NCI-H2227 treated with DMSO at 0.1 percent for 48 hours (cell line): ENCODE measurements at regions not wholly inside any gene's neighbourhood (a gene's known extent, or its start where the extent isn't known, plus 50 kb on each side); places are given as distances from the start of the nearest gene placed in this dataset.
"Not testable (repeated sequence)": the region's sequence is repeated elsewhere in the genome, so short reads cannot be mapped to it uniquely, and the experiment has no call there.

ENCODE experiments used
- DNase-seq: peaks from one replicate; lab custom pipeline; 2025; lab: John Stamatoyannopoulos, UW

DNA sequence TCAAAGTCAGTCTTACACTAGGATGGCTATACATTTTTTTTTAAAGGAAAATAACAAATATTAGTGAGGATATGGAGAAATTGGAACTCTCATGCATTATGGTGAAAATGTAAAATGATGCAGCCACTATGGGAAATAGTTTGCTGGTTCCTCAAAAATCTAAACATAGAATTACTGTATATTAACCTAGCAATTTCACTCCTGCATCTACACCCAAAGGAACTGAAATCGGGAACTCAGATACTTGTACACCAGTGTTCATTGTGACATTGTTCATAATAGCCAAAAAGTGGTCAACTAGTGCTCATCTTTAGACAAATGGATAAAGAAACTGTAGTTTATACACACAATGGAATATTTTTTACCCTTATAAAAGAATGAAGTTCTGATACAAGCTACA lies 110.7 kb downstream of the UTRN start:
- DNase-seq: no peak

DNA sequence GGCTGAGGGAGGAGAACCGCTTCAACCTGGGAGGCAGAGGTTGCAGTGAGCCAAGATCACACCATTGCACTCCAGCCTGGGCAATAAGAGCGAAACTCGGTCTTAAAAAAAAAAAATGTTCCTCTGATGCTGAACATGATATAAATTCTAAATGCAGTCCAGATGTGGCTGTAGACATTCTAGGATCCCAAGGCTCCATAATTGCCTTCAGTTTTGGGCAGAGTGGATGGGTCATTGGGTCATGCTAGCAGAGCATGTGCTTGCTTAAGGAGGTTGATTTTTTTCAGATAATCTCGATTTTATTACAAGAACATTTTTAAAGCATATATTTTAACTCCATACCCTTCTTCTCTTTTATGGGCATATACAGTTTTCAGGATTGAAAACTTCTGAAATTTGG lies 112.0 kb downstream of the UTRN start:
- no peak for DNase-seq

DNA sequence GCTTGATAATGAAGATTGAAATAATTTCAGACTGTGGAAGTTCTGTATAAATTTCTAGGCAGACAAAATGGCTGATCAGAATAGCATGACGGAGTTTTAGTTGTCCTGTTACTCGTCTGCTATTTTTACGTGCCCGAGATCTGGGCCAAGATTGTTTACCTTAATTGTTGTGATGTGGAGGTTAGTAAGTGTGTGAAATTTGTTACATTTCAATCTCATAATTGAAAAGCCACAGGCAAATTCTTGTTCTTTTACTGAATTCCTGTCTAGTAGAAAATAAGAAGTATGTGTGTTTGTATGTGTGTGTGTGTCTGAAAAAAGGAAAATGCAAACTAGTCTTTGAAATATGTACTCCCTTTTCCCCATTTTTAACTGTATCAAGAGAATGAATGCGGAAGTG lies 115.2 kb downstream of the UTRN start:
- DNase-seq: no peak

DNA sequence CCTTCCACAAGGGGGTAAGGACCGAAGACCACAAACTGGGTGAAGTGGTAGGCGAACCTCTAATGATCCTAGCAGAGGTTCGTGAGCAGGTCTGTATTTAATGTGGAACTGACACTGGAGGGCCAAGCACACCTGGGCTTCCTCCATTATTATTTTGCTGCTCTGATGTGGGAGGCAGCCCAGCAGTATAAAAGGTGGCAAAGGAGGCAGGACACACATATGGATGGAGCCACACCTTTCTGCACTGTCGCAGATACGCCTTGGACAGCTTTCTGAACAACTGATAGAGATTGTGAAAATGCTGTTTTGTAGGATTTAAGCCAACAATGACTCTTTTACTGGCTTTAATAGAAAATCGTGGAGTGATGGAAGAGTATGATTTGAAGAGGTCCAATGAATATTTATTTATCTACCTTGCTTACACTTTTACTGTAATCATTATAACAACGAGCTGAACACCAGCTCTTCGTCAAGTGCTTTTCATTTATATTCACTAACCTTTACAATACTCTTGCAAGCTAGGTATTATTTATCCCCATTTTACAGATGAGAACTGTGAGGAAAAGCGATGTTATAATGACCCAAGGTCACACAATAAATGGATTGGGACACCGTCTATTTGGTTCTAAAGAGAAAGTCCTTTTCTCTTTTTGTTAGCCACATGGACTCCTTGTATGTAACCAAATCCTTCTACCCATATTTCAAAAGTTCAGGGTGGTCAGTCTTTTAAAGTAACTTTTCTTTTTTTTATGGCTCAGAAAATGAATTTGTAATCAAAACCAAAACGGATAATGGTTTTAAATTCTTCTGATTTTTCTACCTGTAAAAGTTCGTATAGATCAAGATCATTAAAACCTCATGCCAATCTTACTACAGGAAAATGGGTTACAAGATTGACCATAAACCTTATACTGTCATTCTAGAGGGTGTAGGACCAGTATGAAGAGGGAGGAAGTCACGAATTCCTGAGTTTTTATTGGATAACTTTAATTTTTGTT lies 116.9 kb downstream of the UTRN start:
- DNase-seq: no peak

DNA sequence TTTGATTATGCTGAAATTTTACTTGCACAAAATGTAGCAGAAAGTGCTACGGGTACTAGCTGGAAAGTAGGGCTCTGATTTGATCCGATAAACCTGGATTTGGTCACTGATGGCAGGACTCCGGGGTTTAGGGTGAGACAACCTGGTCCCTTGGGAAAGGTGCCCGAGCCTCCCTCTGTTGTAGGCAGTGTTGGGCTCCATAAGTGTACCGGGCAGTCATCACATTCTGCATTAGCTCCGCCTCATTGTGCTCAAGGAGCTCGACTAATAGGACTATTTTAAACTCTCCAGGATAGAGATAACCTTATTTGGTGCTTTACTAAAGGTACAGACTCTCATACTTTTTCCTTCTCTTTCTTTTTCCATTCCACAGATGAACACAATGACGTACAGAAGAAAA lies 117.6 kb downstream of the UTRN start:
- DNase-seq: no peak

DNA sequence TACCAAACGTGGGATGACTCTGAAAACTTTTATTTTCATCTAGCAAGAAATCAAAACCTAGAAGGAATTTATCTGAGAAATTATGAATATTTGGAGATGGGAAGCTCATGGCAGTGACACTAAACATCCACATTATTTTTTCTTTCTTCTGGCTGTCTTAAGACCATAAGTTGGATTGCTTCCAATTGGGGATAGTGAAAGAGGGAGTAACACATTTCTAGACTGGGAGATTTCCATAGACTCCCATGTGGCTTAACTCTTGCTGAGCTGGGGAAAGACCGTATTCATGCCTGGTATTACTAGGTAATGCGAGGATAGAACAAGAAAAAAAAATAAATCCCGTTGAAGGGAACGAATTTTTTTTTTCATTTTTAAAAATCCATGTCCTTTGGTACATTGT lies 120.0 kb downstream of the UTRN start:
- no peak for DNase-seq

DNA sequence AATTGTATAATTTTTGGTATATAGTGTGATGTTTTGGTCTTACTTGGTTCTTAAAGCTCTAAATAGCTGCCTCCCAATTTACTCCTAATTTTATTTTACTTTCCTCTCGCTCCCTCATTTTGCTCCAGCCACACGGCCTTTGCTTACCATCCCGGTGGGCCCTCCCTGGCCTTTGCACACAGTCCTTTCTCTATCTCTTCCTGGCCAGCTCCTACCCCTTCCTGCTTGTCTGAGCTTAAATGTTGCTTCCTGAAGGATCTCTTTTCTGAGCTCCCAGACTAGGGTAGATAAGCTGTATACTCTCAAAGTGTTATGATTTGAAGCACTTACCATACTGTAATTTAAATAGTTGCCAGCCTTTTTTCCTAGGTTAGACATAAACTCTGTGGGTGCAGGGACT lies 121.7 kb downstream of the UTRN start:
- DNase-seq: no peak

DNA sequence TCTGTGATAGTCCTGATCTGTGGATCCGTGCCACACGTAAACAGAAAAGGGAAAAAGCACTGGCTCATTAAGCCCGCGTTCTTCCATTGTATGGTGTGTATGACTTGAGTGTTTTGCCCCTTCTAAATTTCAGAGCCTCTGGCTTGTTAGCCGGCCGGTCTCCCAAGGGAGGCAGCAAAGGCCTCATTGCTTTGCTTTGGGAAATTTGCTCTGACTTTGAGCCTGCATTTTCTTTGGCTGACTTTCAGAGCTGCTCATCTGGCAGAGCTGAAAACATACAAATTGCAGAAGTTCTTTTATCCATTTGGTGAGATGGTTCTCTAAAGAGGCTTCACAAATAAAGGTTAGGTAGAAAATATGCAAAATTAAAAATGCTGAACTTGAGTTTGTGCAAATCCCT lies 123.0 kb downstream of the UTRN start:
- no peak for DNase-seq

DNA sequence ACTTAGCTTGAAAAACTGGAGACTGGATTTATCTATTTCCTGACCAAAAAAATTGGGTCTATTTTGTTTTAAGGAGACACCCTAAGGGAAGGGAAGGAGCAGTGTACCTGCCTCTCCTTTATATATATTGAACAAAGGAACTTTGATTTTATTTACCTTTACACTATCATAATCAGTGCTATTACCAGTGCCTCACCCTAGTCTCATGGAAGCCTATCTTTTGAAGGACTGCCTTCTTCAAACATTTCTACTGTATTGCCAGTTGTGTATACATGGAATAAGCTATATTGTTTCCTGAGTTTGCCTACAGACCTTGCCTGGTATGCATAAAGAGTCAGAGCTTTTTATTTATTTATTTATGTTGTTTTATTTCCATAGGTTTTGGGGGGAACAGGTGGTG lies 124.9 kb downstream of the UTRN start:
- DNase-seq: no peak

DNA sequence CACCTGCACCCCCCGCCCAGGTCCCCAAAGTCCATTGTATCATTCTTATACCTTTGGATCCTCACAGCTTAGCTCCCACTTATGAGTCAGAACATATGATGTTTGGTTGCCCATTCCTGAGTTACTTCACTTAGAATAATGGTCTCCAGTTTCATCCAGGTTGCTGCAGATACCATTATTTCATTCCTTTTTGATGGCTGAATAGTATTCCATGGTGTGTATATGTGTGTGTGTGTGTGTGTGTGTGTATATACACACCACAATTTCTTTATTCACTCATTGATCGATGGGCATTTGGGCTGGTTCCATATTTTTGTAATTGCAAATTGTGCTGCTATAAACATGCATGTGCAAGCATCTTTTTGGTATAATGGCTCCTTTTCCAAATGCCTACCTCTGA lies 125.4 kb downstream of the UTRN start:
- DNase-seq: not testable (repeated sequence)

DNA sequence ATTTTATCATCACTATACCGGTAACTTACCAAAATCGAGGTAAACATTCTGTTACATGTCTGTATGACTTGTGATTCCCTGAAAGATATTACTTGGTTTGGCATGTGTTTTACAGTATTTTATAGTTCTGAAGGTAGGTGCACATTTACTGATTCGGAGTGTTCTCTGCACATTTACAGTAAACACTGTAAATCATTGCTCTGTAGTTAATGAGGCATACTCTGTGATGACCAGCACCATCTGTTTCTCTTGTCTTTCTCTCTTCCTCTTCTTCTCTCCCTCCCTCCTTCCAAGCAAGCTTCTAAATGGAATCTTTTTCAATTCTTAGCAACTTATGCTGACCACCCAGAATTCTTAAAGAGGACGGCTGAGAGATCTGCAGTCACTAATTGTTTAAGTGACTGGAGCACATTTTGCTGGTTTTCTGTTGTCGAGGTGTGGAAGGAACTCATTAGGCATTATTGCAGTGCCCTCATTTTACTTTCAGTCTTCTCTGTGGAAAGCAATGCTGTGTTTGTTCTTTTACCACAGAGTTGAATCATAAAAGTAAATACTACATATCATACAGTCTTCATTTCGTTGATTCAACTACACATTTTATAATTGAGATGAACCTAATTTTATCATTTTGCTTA lies 126.5 kb downstream of the UTRN start:
- no peak for DNase-seq

DNA sequence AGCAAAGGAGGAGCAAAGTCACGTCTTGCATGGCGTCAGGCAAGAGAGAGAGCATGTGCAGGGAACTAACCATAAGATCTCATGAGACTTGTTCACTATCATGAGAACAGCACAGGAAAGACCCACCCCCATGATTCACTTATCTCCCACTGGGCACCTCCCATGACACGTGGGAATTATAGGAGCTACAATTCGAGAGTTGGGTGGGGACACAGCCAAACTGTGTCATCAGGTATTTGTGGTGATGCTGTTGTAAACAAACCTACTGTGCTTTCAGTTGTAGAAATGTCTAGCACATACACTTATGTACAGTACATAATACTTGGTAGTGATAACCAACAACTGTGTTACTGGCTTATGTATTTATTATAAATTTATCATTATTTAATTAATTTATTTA lies 128.3 kb downstream of the UTRN start:
- no peak for DNase-seq

DNA sequence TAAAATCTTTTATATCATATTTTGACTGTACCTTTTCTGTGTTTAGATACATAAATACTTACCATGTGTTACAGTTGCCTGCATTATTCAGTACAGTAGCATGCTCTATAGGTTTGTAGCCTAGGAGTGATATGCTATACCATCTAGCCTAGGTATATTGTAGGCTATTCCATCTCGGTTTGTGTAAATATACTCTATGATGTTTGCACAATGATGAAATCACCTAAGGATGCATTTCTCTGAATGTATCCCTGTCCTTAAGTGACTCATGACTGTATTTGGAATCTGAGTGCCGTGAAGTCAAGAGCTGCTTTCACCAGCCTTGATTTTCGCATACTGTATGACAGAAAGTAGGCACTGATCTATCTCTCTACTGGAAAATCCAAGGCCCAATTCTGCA lies 129.9 kb downstream of the UTRN start:
- no peak for DNase-seq

DNA sequence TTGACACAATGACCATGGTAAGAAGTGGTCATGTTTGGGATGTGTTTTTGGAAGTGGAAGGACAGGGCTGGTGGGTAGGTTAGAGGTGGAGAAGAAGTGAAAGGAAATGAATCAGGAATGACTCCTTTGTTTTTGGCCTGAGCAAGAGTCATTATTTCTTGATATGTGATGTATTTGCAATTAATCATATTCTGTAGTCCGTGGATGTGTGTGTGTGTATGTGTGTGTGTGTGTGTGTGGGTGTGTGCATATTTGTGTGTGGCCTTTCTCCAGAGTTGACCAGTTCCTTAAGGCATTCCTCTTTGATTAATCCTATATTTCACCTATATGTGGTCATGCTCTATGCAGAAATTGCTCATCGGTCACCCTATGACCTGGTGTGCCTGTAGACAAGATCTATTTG lies 130.7 kb downstream of the UTRN start:
- DNase-seq: no peak

DNA sequence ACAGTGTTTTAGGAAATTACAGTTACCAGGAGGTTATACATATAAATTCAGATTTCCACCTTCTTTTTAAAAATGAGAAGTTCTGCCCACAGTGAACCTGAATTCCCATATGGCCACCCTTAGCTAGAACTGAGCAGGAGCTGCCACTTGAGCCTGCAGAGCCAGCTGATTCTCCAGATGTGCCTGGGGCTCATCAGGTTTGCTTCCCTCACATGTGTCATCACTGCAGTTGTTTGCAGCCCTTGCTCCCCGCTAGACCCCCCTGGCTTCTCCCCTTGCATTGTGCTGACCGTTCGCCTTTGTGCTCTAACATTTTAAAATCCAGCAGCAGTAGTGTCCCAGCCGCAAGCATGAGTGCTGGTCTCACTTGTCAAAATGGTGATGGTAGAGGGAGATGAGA lies 131.1 kb downstream of the UTRN start:
- DNase-seq: no peak

DNA sequence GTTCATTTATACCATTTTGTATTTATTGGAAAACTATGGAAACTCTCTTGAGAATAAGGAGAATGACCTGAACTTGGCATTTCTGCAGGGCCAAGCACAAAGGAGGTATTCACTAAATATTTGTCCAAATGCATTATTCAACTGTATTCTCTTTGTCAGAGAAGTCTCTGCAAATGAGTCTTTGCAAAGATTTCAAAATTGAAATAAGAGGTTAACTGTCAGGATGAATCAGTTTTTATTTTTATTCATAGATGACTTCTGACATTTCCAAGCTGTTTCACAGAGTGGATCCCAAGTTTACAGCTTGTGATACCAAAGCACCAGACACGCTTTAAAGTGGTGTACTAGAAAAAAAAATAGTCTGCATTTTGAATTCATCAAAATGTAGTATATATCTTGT lies 131.6 kb downstream of the UTRN start:
- no peak for DNase-seq

DNA sequence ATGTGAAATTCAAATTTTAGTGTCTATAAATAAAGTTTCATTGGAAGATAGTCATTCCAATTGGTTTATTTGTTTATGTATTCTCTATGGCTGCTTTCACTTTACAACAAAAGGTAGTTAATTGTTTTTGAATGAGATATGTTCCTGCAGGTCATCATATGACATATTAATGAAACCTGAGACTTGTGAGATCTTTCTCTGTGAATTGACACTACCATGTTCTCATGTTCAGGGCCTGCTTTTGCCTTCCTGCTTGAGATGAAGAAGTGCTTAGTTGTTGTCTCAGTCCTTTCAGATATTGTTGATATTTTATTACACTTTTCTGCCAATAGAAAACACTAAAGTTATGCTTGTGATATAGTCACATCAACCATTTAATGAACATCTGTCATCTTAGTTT lies 132.5 kb downstream of the UTRN start:
- DNase-seq: no peak

DNA sequence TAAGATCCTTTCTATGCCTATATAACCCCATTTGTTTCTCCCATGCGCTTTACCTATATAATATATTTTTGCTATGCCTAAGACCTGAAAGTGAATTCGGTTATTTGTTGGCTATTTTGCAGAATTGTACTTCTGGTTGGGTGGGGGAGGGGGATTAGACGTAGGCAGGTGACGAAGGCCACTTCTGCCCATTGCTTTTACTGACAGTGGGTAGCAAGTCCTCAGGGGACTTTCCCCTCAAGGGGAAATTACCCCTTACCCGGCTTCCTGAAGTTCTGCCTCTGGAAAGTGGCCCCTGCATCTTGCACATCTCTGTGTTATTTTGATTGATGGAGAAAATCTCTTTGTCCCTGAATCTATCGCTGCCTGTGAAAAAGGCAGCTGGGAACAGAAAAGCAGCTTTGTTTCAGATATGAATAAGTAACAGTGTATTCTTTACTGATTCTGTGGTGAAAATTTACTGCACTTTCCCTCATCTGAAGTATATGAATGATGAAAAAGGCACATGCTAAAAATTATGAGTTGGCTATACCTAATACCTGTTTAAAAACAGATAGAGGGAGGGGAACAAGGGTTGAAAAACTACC lies 133.9 kb downstream of the UTRN start:
- no peak for DNase-seq

DNA sequence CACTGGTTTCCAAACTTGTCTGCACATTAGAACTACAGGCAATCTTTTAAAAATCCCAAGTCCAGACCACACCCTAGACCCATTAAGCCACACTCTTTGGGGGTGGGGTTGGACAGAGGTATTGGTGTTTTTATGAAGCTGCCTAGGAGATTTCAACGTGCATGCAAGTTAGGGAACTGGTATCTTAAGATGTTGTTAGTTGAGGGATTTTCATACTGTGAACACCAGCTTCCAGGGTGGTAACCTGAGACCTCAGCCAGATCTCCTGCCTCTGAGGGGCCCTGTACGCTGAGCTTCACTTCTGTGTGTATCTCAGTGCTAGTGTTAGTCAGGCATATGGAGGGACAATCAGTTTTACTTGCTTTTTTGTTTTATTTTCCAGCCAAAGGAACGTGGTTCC lies 138.0 kb downstream of the UTRN start:
- no peak for DNase-seq

DNA sequence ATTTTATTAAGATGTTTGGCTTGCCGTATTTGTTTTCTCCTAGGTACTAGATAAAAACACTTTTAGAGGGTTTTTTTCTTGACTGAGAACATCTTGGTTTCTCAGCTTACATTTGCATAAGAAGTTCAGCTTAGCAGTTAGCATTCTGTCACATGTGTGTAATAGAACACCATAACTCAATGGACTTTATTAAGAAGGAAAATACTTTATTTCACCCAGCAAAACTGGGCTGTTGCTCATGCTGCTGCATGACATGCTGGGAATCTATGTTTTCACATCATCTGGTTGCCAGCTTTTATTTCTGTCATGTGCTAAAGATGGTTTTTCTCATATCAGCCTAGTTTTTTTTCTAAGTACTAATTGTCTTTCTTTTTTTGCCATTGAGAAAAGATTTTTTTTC lies 144.6 kb downstream of the UTRN start:
- no peak for DNase-seq

DNA sequence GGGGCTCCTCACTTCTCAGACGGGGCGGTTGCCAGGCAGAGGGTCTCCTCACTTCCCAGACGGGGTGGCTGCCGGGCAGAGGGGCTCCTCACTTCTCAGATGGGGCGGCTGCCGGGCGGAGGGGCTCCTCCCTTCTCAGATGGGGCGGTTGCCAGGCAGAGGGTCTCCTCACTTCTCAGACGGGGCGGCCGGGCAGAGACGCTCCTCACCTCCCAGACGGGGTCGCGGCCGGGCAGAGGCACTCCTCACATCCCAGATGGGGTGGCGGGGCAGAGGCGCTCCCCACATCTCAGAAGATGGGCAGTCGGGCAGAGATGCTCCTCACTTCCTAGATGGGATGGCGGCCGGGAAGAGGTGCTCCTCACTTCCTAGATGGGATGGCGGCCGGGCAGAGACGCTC lies 148.3 kb downstream of the UTRN start:
- not testable (repeated sequence) for DNase-seq

DNA sequence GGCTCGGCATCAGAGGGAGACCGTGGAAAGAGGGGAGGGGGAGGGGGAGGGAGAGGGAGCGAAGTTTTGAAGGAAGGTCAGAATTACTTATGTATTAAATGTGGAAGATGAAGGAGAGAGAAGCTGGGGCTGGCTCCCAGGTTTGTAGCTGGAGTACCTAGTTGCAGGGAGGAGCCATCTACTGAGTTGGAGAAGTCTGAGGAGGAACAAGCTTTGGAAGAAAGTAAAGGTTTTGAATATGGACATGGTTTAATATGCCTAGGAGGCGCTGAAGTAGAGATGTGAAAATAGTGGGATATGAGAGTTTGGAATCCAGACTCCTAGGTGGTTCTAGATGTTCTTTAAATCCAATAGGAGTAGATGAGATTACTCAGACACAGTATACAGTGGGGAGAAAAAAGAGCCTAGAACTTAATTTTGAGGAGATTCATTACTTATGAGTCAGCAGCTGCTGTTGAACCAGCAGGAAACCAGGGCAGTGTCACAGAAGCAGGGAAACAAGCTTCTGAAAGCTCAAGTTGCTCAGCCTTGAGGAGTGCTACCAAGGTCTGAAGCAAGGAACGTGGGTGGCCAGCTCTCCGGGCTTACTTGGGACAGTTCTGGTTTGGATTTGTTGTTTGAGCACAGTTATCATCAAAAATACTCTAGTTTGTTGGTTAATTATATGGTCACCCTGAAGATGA lies 149.3 kb downstream of the UTRN start:
- DNase-seq: no peak
